Right lobe of liver (tissue), 4 donors: ENCODE measurements at regions not wholly inside any gene's neighbourhood (a gene's known extent, or its start where the extent isn't known, plus 50 kb on each side); places are given as distances from the start of the nearest gene placed in this dataset.

ENCODE experiments used
- CTCF ChIP-seq, 4 donors: fragments of 200-600 bp in 3 of 4; fragments of 450-650 bp in 1 of 4; IDR thresholded peaks; one replicate each; pipeline versions ENCODE4 v1.5.1 to v1.8.0; 2016 to 2022; ENCODE audit warnings: antibody characterized with exemption in 4 of 4, mild to moderate bottlenecking in 2 of 4
- POLR2A ChIP-seq: fragments of 450-650 bp; IDR thresholded peaks from one replicate; pipeline ENCODE4 v1.6.1; 2017; ENCODE audit warnings: antibody characterized with exemption, mild to moderate bottlenecking
- donor health status: DM: no; HTN: no; CAD: no.
- donor health status: DM: no; HTN: no; CAD: no.
- donor health status: DM: no; HTN: yes; CAD: no.

GRCh38 chr2:8595428-8595805 is 86.4 kb upstream of the ID2 start:
- TF ChIP-seq CTCF (IDR thresholded peaks at IDR 0.05) (no peak), POLR2A (no peak)
